RWPE2 (cell line): ENCODE measurements at regions not wholly inside any gene's neighbourhood (a gene's known extent, or its start where the extent isn't known, plus 50 kb on each side); places are given as distances from the start of the nearest gene placed in this dataset.

Experiments
- ATAC-seq: fragments of 200-7000 bp; cut with Tn5 transposase; 3 replicates; pipeline ENCODE4 v1.9.1; 2021; ENCODE audit warnings: low read depth
- DNase-seq: peaks from one replicate; pipeline ENCODE4 v3.0.0-alpha.2; 2020; ENCODE audit warnings: low spot score
- H3K27ac ChIP-seq: fragments of 450-650 bp; 2 replicates; pipeline ENCODE4 v1.5.1; 2017; ENCODE audit warnings: mild to moderate bottlenecking; ENCODE audit not compliant: poor library complexity, severe bottlenecking
- H3K27me3 ChIP-seq: fragments of 250-450 bp; sonication (Bioruptor Pico); 2 replicates; pipeline ENCODE4 v1.5.1; 2021; ENCODE audit warnings: mild to moderate bottlenecking, moderate library complexity; ENCODE audit not compliant: insufficient read depth, poor library complexity, severe bottlenecking
- H3K36me3 ChIP-seq: fragments of 250-450 bp; sonication (Bioruptor Pico); 2 replicates; pipeline ENCODE4 v1.5.1; 2020; ENCODE audit warnings: low read depth, mild to moderate bottlenecking, moderate library complexity
- H3K4me1 ChIP-seq: fragments of 250-450 bp; sonication (Bioruptor Pico); 2 replicates; pipeline ENCODE4 v1.5.1; 2021; ENCODE audit warnings: mild to moderate bottlenecking, moderate library complexity; ENCODE audit not compliant: insufficient read depth, poor library complexity, severe bottlenecking
- H3K4me3 ChIP-seq: fragments of 250-450 bp; sonication (Bioruptor Pico); 2 replicates; pipeline ENCODE4 v1.5.1; 2021; ENCODE audit warnings: mild to moderate bottlenecking, moderate library complexity; ENCODE audit not compliant: severe bottlenecking
- H3K9me3 ChIP-seq: fragments of 250-450 bp; sonication (Bioruptor Pico); 2 replicates; pipeline ENCODE4 v1.5.1; 2021; ENCODE audit warnings: mild to moderate bottlenecking, moderate library complexity; ENCODE audit not compliant: severe bottlenecking
- TF ChIP-seq, protein P1 (sequence below): fragments of 450-650 bp; IDR thresholded peaks from one replicate; pipeline ENCODE4 v1.5.1; 2017; ENCODE audit warnings: mild to moderate bottlenecking, moderate library complexity; ENCODE audit not compliant: poor library complexity, severe bottlenecking

DNA sequence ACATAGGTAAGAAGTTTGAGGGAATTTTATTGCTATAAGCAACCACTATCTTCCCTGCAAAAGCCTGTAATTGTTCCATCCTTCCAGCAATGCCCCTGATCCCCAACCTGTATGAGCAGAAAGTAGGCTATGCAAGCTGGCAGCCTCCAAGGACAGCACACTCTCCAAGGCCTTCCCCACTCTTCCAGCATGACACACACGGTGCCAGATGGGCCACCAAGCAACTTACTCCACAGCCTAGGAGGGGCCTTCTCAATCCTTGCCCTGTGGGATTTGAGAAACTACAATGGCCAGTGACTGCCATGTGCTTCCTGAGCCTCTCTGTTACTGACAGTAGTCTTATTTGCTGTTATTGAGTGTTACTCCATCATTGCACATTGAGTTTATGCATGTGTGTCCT lies 137.5 kb downstream of the ACTR3 start:
- Histone ChIP-seq H3K36me3 (no peaks in the 10 kb centered on the region), H3K27ac (no peak overlapping the region), H3K9me3 (no peaks in the 10 kb centered on the region), H3K27me3 (peaks cover 3% of the 10 kb centered on the region), H3K4me3 (no peak overlapping the region), H3K4me1 (peaks cover 5% of the 10 kb centered on the region)
- TF ChIP-seq, protein P1, sequence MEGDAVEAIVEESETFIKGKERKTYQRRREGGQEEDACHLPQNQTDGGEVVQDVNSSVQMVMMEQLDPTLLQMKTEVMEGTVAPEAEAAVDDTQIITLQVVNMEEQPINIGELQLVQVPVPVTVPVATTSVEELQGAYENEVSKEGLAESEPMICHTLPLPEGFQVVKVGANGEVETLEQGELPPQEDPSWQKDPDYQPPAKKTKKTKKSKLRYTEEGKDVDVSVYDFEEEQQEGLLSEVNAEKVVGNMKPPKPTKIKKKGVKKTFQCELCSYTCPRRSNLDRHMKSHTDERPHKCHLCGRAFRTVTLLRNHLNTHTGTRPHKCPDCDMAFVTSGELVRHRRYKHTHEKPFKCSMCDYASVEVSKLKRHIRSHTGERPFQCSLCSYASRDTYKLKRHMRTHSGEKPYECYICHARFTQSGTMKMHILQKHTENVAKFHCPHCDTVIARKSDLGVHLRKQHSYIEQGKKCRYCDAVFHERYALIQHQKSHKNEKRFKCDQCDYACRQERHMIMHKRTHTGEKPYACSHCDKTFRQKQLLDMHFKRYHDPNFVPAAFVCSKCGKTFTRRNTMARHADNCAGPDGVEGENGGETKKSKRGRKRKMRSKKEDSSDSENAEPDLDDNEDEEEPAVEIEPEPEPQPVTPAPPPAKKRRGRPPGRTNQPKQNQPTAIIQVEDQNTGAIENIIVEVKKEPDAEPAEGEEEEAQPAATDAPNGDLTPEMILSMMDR = no peak
- DNase-seq (no peak), ATAC-seq (no peak)

DNA sequence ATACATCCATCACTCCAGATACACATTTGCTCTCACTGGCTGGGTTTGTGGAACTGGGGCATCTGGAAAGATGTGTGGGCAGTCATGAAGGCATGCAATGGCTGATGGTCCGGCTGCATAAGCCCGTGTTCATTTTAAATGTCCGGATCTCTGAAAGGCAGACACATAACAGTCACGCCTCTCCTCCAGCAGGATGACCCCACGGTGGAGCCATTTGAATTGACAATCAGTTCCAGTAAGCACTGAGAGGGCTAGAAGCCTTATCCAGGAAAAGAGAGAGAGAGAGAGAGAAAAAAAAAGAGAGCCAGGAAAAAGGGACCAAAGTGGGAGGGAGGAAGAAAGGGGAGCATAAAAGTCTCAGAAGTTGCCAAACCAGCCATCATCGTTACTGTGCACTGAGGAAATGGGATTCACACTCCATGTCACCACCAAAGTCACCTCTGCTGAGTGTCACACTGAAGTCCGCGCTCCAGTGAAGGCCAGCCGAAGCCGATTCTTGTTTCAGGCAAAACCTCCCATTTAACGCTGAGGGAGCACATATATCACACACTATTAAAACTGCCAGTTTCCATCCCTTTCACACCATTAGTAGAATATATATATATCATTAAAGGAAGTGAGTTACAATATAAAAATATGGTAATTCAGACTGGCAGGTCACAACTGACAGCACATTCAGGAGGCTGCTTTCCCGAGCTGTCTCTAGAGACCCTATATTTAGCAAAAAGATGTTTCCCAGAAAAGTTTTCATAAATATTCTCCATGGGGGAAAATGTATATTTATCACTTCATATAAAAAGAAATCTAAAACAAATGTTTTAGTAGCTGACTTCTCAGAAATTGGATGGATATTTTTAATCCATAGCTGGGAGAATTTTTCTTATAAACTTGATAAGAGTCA lies 142.0 kb downstream of the ACTR3 start:
- TF ChIP-seq, protein P1 = no peak
- Histone ChIP-seq H3K27me3 (no peaks in the 10 kb centered on the region), H3K36me3 (no peaks in the 10 kb centered on the region), H3K4me1 (no peaks in the 10 kb centered on the region), H3K9me3 (no peaks in the 10 kb centered on the region), H3K4me3 (no peak overlapping the region), H3K27ac (no peak overlapping the region)
- ATAC-seq (no peak), DNase-seq (no peak)

DNA sequence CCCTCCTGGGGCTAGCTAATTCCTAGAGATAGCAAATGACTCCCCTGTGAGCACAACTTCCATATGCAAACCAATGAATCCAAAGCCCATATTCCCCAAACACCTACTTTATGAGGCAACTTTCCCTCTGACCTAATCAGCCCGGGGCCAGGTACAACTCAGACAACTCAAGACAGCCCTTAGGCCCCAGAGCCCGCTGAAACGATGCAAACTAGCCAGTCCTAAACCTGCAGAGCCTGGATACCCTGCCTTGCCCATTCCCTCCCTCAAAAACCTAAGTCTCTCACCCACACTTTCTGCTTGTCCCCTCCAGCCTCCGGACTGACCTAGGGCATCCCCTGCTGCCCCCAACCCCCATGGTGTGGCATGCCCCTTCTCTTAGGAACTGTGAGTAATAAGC lies 142.8 kb downstream of the ACTR3 start:
- Histone ChIP-seq H3K36me3 (no peaks in the 10 kb centered on the region), H3K27me3 (no peaks in the 10 kb centered on the region), H3K9me3 (no peaks in the 10 kb centered on the region), H3K4me3 (no peak overlapping the region), H3K4me1 (no peaks in the 10 kb centered on the region), H3K27ac (no peak overlapping the region)
- TF ChIP-seq, protein P1 = no peak
- ATAC-seq (no peak; the same call in 2 of the 3 replicates), DNase-seq (no peak)

DNA sequence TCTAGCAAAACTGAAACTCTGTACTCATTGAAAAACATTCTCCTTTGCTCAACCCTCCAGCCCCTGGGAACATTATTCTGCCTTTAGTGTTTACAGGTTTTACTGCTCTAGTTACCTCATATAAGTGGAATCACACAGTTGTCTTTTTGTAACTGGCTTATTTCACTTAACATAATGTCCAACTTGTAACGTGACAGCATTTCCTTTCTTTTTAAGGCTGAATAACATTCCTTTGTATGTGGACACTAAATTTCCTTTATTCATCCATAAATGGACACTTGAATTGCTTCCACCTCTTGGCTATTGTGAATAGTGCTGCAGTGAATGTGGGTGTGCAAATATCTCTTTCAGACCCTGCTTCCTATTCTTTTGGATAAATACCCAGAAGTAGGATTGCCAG lies 144.9 kb downstream of the ACTR3 start:
- H3K27ac ChIP-seq = no peak overlapping the region
- no peaks in the 10 kb centered on the region for H3K36me3 ChIP-seq
- H3K4me1 ChIP-seq = no peaks in the 10 kb centered on the region
- H3K27me3 ChIP-seq = no peaks in the 10 kb centered on the region
- TF ChIP-seq, protein P1 = no peak
- no peak for ATAC-seq
- H3K4me3 ChIP-seq = no peak overlapping the region
- DNase-seq = no peak
- H3K9me3 ChIP-seq = no peaks in the 10 kb centered on the region

DNA sequence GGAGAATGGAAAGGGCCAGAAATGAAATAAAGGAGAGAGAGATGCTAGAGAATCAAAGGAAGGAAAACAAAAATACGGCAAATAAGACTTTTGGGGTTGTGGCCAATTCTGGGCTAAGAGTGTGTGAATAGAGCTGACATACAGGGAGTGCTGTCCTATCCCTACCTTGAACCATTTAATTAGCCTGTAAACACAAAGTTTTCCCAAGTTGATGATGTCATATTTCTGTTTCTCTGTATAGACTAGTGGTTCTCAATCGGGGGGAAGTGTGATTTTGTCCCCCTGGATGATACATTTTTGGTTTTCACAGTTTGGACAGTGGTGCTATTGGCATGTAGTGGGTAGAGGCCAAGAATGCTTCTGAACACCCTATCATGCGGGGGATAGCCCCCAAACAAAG lies 148.8 kb downstream of the ACTR3 start:
- Histone ChIP-seq H3K36me3 (no peaks in the 10 kb centered on the region), H3K27me3 (no peaks in the 10 kb centered on the region), H3K9me3 (no peaks in the 10 kb centered on the region), H3K4me1 (no peaks in the 10 kb centered on the region), H3K4me3 (no peak overlapping the region), H3K27ac (no peak overlapping the region)
- DNase-seq = no peak
- TF ChIP-seq, protein P1 = no peak
- no peak for ATAC-seq
